HG02623 (cell line): ENCODE measurements at regions not wholly inside any gene's neighbourhood (a gene's known extent, or its start where the extent isn't known, plus 50 kb on each side); places are given as distances from the start of the nearest gene placed in this dataset.

Experiments used
- ATAC-seq: cut with Tn5 transposase; IDR thresholded peaks from one replicate; pipeline ENCODE4 v1.9.1; 2021; ENCODE audit warnings: moderate library complexity; ENCODE audit not compliant: unreplicated experiment

DNA sequence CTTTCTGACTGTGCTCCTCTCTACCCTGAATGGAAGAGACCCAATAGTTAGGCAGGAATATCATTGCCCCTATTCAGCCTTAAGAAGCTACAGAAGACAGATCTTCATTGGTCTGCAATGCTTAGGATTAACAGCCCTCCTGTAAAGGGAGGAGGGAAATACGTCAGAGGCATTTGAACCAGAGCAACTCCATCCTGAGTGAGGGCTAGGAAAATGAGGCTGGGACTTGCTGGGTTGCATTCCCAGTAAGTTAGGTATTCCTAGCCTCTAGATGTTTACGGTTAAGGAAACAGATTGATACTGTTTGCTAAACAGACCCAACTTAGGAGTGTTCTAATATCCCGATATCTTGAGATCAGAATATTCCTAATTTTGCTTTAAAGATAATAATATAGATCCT, 63.5 kb downstream of the PCDH18 start:
- ATAC-seq: no peak

- no peak for ATAC-seq
These were observed 64.8 kb downstream of the PCDH18 start for GRCh38 chr4:137467537-137467936.

- ATAC-seq: no peak
These were observed 68.8 kb downstream of the PCDH18 start for GRCh38 chr4:137463377-137464003.

DNA sequence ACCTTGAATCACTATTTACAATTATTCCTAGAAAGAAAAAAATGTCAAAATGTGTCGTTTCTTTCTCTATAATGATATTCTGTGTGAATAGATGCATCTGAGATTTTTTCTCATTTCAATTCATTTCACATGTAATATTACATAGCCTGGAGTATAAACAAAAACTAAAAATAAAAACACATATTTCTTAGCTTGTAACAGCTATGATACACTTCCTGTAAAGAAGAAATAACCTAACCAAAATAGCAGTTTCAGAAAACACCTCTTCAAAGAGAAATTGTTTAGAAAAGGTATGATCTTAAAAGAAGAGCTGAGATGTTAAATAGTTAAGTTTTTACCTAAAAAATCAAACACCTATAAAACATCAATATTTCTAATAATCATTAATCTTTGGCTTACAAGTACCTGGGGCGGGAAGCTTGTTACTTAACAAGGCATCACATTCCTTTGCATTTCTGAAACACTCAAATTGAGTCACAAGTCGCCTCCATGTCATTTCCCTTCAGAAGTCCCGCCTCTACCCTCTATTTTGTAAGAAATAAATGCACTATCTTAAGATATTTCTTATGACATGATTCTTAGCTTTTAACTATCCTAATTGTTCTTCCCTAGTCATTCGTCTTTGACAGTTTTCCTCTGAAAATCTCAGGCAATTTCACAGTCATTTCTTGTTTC, 76.5 kb downstream of the PCDH18 start:
- no peak for ATAC-seq

DNA sequence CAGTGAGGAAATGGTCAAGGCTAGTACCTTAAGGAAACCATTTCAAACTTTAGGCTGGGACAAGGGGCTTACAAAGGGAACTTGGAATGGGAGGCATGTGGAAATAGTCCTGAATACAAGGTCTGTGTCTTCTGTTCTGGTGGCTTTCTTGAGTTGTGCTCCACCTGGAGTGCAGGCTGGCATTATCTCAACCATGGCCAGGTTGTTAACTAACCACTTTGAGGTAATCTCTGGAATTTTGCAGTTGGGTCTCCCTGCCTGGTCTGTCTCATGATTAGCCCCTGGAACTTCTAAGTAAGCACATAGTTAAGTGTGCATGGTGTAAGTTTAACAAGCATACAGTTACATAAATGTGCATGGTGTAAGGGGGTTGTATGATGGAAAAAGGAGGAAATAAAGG, 77.5 kb downstream of the PCDH18 start:
- no peak for ATAC-seq

DNA sequence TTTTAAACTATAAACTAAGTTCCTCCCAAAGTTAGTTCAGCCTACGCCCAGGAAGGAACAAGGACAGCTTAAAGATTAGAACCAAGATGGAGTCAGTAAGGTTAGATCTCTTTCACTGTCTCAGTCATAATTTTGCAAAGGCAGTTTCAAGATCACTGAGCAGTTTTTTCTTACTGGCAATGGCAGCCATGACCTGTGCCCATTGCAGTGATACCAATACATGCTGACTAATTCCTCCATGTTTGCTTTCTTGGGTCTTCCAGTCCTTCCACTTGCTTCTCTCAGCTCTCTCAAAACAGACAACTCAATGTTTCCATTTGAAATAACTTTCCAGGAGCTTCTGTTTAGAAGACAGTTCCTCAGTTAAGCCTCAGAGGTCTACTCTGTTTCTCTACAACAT, 79.5 kb downstream of the PCDH18 start:
- ATAC-seq: no peak

GRCh38 chr4:137451172-137451825, 81.0 kb downstream of the PCDH18 start:
- ATAC-seq: no peak

DNA sequence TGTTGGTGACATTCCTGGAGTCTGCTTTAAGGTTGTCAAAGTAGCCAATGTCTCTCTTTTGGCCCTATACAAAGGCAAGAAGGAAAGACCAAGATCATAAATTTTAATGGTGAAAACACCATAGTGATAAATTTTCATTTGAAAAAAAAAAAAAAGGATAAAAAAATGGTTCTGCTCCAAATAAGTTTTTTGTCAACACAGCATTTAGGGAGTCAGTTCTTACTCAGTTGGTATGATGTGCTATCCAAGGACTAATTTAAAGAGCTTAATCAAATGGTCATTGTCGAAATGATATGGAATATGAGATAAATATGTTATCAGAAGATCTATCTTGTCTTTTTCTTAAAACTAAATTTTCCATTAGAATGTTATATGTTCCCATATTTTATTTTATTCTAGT, 83.9 kb downstream of the PCDH18 start:
- no peak for ATAC-seq

GRCh38 chr4:137446071-137446470, 86.2 kb downstream of the PCDH18 start:
- no peak for ATAC-seq

GRCh38 chr4:137443031-137443800, 89.1 kb downstream of the PCDH18 start:
- ATAC-seq: no peak

DNA sequence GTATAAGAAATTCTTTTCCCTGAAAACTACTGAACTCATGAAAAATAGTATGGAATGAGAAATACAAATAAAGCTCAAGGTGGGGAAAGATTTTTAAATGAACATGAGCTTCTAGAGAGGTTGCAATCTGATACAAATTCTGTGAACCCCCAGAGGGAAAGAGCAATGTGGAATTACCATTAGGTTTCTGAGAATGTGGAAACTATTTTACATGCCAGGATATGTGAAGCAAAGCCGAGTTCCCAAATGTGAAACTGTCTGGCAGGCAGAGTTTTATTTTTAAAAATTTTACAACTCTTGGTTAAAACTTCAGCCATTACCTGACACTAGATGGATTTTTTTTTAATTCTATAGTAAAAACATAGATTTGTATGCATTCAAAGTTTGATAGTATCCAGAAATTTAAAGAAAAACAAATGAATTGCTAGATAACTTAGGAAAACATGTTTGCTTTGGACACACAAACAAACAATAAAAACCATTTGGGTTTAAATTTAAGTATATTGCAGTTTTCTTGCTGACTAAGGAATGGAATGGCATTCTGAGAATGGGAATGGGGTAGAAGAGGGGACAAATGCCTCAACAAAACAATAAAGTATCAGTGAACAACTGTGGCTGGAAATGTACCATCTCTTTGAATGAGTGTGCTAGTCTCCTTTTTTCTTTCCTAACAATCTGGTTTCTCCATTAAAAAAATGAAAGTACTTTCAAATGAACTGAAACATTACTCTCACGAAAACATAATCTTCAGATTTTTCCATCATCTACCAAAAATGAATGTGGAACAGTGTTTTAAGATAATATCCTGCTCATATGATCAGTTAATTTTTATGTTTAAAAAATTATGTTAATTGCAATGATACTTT, 99.6 kb downstream of the PCDH18 start:
- no peak for ATAC-seq

DNA sequence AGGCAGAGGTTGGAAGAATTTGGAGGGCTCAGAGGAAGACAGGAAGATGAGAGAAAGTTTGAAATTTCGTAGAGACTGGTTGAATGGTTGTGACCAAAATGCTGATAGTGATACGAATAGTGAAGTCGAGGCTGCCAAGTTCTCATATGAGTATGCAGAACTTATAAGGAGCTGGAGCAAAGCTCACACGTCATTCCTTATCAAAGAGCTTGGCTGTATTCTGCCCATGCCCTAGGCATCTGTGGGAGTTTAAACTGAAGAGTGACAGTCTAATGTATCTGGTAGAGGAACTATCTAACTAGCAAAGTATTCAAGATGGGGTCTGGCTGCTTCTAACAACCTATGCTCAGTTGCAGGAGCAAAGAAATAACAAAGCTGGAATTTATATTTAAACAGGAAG, 102.1 kb downstream of the PCDH18 start:
- ATAC-seq: no peak

DNA sequence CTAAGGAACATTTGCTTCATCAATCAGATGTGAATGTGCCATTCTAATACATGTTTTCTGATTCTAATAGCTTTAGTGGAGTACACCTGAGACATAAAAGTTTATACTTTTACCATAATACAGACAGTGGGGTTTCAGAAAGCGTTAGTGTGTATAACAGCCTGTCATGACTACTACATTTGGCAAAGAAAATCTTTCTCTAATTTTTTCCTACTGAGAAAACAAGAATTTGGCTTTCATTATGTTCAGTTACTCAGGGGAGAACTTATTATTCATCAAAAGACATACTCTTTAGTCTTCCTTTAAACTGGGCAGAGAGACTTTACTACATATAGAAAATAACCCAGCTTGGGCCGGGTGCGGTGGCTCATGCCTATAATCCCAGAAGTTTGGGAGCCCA, 104.9 kb downstream of the PCDH18 start:
- no peak for ATAC-seq

- ATAC-seq: no peak
These were observed 107.0 kb downstream of the PCDH18 start for GRCh38 chr4:137425281-137425680.

- no peak for ATAC-seq
These were observed 109.6 kb downstream of the PCDH18 start for GRCh38 chr4:137422666-137423065.

GRCh38 chr4:137421796-137422195, 110.5 kb downstream of the PCDH18 start:
- no peak for ATAC-seq

GRCh38 chr4:137420901-137421396, 111.3 kb downstream of the PCDH18 start:
- no peak for ATAC-seq

- ATAC-seq: no peak
These were observed 114.6 kb downstream of the PCDH18 start for GRCh38 chr4:137417676-137418075.

- no peak for ATAC-seq
These were observed 117.5 kb downstream of the PCDH18 start for GRCh38 chr4:137414802-137415201.

DNA sequence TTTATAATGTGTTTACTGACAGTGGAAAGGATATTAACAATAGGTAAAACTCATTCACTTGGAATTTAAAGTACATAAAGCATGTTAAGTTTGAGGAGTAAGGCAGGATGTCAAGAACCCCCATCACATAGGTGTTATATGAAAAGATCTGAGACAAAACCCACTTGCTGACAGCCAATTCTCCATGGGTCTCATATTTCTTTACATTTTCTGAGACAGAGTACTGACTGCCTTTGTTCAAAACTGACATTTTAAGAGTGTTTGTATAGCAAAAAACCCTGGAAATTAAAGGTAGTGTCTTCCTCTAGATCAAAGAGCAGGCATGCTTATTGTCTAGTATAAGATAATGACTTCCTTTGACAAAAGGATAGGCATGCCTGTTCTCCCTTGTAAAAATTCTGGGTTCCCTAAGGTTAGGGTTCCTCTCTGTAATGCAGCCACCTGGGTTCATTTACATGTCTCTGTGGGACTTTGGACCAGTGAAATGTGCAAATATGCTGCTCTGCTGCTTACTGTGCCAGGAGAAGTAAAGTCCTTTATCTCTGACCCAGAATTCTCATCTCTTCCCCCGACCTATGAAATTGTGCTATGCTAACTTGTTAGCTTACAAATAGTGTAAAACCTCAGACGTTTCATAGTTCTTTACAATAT, 123.6 kb downstream of the PCDH18 start:
- ATAC-seq: no peak
